DND-41 (cell line): ENCODE measurements at regions not wholly inside any gene's neighbourhood (a gene's known extent, or its start where the extent isn't known, plus 50 kb on each side); places are given as distances from the start of the nearest gene placed in this dataset.

Experiments
- ATAC-seq: fragments of 200-7000 bp; cut with Tn5 transposase; 3 replicates; pipeline ENCODE4 v1.9.1; 2021; ENCODE audit warnings: low read depth; ENCODE audit not compliant: insufficient read depth
- DNase-seq: peaks from one replicate; pipeline ENCODE4 v3.0.0-alpha.2; 2020
- H2AFZ ChIP-seq: 2 replicates; pipeline ENCODE4 v1.6.0; 2012; ENCODE audit warnings: low read depth, low read length
- H3K27ac ChIP-seq: 2 replicates; pipeline ENCODE4 v1.5.1; 2012; ENCODE audit warnings: low read length, inconsistent platforms
- H3K27me3 ChIP-seq: fragments of 200-600 bp; sonication (generic); 2 replicates; pipeline ENCODE4 v1.6.0; 2012; ENCODE audit warnings: low read length, mild to moderate bottlenecking, inconsistent platforms; ENCODE audit not compliant: insufficient read depth, poor library complexity
- H3K36me3 ChIP-seq: 2 replicates; pipeline ENCODE4 v1.5.1; 2012; ENCODE audit warnings: low read length, inconsistent platforms; ENCODE audit not compliant: insufficient read depth
- H3K4me1 ChIP-seq: 2 replicates; pipeline ENCODE4 v1.5.1; 2012; ENCODE audit warnings: mild to moderate bottlenecking, low read length; ENCODE audit not compliant: insufficient read depth
- H3K4me2 ChIP-seq: 2 replicates; pipeline ENCODE4 v1.6.0; 2012; ENCODE audit warnings: mild to moderate bottlenecking, moderate library complexity, low read length, inconsistent platforms; ENCODE audit not compliant: insufficient read depth
- H3K4me3 ChIP-seq, 2 experiments: fragments of 200-600 bp in 1 of 2; shearing (Covaris generic) in 1 of 2; 2 replicates each; pipeline ENCODE4 v1.5.1; 2012 to 2016; ENCODE audit warnings: inconsistent platforms in 2 of 2, low read length in 2 of 2, mild to moderate bottlenecking in 2 of 2, low read depth in 1 of 2, moderate library complexity in 1 of 2
- H3K79me2 ChIP-seq: 2 replicates; pipeline ENCODE4 v1.6.0; 2012; ENCODE audit warnings: low read length, inconsistent platforms; ENCODE audit not compliant: insufficient read depth
- H3K9ac ChIP-seq: 2 replicates; pipeline ENCODE4 v1.6.0; 2012; ENCODE audit warnings: low read depth, mild to moderate bottlenecking, inconsistent platforms, low read length, moderate library complexity
- H3K9me3 ChIP-seq: 2 replicates; pipeline ENCODE4 v1.5.1; 2012; ENCODE audit warnings: low read length, moderate library complexity, mild to moderate bottlenecking, inconsistent platforms; ENCODE audit not compliant: insufficient read depth, severe bottlenecking
- H4K20me1 ChIP-seq: 2 replicates; pipeline ENCODE4 v1.6.0; 2012; ENCODE audit warnings: low read length; ENCODE audit not compliant: insufficient read depth
- CTCF ChIP-seq: IDR thresholded peaks from 2 replicates; pipeline ENCODE4 v1.5.1; 2012; ENCODE audit warnings: borderline replicate concordance, low read length, moderate library complexity, mild to moderate bottlenecking; ENCODE audit not compliant: poor library complexity, severe bottlenecking; ENCODE audit errors: extremely low read depth
- EZH2 ChIP-seq: IDR thresholded peaks from 3 replicates; pipeline ENCODE4 v1.6.1; 2012; ENCODE audit warnings: borderline replicate concordance, low read depth, mild to moderate bottlenecking, moderate library complexity, low read length, inconsistent platforms; ENCODE audit not compliant: severe bottlenecking

- Histone ChIP-seq H2AFZ (no peak overlapping the region), H3K36me3 (no peaks in the 10 kb centered on the region), H3K9ac (no peak overlapping the region), H3K4me3 (no peak overlapping the region), H3K27ac (no peak overlapping the region), H3K4me2 (no peak overlapping the region), H3K9me3 (no peaks in the 10 kb centered on the region), H3K27me3 (no peaks in the 10 kb centered on the region), H4K20me1 (no peaks in the 10 kb centered on the region), H3K79me2 (no peaks in the 10 kb centered on the region), H3K4me1 (no peaks in the 10 kb centered on the region)
- DNase-seq (no peak), ATAC-seq (no peak)
- no peak for TF ChIP-seq EZH2
- peak; percentile 24 for TF ChIP-seq CTCF
Measured at GRCh38 chr11:96472085-96472484, 82.3 kb downstream of the JRKL start.

DNA sequence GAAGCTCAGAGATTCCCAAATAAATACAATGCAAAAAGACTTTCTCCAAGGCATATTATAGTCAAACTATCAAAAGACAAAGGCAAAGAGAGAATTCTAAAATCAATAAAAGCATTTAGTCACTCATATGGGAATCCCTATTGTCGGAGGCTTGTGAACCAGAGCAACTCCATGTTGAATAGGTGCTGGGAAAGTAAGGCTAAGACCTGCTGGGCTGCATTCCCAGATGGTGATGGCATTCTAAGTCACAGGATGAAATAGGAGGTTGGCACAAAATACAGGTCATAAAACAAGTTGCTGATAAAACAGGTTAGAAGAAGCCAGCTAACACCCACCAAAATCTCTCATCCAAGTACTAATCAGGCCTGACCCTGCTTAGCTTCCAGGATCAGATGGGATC is 84.5 kb downstream of the JRKL start:
- no peaks in the 10 kb centered on the region for H3K27me3 ChIP-seq
- no peak for TF ChIP-seq EZH2
- no peak for TF ChIP-seq CTCF
- H4K20me1 ChIP-seq = no peaks in the 10 kb centered on the region
- no peak overlapping the region for H2AFZ ChIP-seq
- H3K4me1 ChIP-seq = no peaks in the 10 kb centered on the region
- no peak overlapping the region for H3K27ac ChIP-seq
- no peak for ATAC-seq
- no peaks in the 10 kb centered on the region for H3K9me3 ChIP-seq
- H3K4me2 ChIP-seq = no peak overlapping the region
- no peaks in the 10 kb centered on the region for H3K36me3 ChIP-seq
- DNase-seq = no peak
- no peaks in the 10 kb centered on the region for H3K79me2 ChIP-seq
- no peak overlapping the region for H3K4me3 ChIP-seq
- no peak overlapping the region for H3K9ac ChIP-seq

- no peak for DNase-seq
- no peak for TF ChIP-seq EZH2
- TF ChIP-seq CTCF = no peak
- H3K4me2 ChIP-seq = no peak overlapping the region
- no peak overlapping the region for H3K9ac ChIP-seq
- H3K4me3 ChIP-seq = no peak overlapping the region
- H2AFZ ChIP-seq = no peak overlapping the region
- H3K9me3 ChIP-seq = no peaks in the 10 kb centered on the region
- no peaks in the 10 kb centered on the region for H4K20me1 ChIP-seq
- H3K36me3 ChIP-seq = no peaks in the 10 kb centered on the region
- no peaks in the 10 kb centered on the region for H3K27me3 ChIP-seq
- no peak overlapping the region for H3K27ac ChIP-seq
- no peak for ATAC-seq
- no peaks in the 10 kb centered on the region for H3K4me1 ChIP-seq
- no peaks in the 10 kb centered on the region for H3K79me2 ChIP-seq
Measured at GRCh38 chr11:96481204-96481603, 91.4 kb downstream of the JRKL start.

- Histone ChIP-seq H3K9ac (no peak overlapping the region), H4K20me1 (no peaks in the 10 kb centered on the region), H3K4me3 (no peak overlapping the region), H3K4me2 (no peak overlapping the region), H3K9me3 (no peaks in the 10 kb centered on the region), H2AFZ (no peak overlapping the region), H3K79me2 (no peaks in the 10 kb centered on the region), H3K27ac (no peak overlapping the region), H3K4me1 (no peaks in the 10 kb centered on the region), H3K36me3 (no peaks in the 10 kb centered on the region), H3K27me3 (no peaks in the 10 kb centered on the region)
- DNase-seq = no peak
- ATAC-seq = no peak
- TF ChIP-seq EZH2 = no peak
- no peak for TF ChIP-seq CTCF
Measured at GRCh38 chr11:96481771-96482170, 92.0 kb downstream of the JRKL start.
